RPMI7951 (cell line): ENCODE measurements at regions not wholly inside any gene's neighbourhood (a gene's known extent, or its start where the extent isn't known, plus 50 kb on each side); places are given as distances from the start of the nearest gene placed in this dataset.
A peak's percentile ranks its signal among the peaks of the same experiment; 100 is the strongest.

Source experiments
- DNase-seq: peaks from one replicate; pipeline ENCODE4 v3.0.0-alpha.2; 2012; ENCODE audit warnings: low read depth

DNA sequence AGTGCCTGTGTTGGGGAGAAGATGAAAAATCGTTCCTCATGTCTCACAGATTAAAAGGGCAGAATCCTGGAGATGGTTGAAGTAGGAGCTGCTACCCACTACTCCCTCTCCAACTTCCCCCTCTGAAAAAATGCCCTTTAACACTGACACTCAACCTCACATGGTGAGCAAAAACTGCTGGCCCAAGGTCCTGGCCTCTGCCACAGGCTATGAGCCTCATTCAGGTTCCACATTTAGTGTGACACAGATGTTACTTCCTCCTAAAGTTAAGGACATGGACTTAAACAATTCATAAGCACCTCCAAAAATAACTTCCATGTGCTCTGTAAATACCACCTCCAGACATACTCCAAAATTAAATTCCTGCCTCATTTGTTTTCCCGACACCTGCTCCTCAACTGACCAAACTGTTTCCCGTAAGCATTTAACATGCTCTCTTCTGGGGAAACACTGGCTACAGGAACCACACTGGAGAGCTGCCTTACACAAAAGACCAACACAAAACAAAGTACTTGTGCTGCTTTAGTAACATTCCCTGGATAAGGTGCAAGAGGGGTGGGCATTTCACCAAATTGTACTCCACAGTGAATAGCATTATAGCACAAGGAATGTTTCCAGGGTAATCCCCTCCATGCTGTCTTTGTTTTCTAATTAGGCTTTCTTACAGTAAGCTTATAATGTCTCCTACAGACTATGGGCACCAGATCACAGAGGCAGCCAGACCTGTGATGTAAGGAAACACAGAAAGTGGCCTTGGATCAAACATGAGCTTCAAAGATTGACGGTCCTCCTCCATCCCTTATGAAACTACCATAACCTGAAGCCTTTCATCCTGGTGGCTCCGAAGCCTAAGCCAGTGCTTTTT lies 57.0 kb downstream of the PHLDA1 start:
- no peak for DNase-seq

DNA sequence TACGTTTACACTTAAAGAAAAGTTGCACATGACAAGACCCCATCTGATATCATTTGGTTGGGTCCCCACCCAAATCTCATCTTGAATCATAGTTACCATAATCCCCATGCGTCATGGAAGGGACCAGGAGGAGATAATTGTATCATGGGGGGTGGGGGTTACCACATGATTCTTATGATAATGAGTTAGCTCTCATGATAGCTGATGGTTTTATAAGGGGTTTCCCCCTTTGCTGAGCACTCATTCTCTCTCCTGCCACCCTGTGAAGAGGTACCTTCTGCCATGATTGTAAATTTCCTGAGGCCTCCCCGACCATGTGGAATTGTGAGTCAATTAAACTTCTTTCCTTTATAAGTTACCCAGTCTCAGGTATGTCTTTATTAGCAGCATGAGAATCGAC lies 60.3 kb downstream of the PHLDA1 start:
- no peak for DNase-seq

DNA sequence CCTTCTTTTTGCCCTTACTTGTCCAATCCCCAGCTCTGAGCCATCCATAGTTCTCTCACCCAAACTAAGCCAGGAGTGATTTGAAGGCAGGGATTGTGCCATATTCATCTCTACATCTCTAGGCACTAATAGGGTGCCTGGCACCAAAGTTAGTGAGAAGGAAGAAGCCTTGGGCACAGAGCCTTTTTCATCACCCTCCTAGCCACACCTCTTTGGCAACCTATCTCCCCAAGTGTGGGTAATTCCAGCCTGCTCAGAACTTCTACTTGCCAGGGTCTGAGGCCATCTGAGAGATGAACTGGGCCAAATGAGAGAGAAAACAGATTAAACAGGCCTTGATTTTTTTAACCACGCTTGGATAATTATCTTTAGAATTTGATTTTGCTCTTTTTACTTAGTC lies 61.3 kb downstream of the PHLDA1 start:
- no peak for DNase-seq

DNA sequence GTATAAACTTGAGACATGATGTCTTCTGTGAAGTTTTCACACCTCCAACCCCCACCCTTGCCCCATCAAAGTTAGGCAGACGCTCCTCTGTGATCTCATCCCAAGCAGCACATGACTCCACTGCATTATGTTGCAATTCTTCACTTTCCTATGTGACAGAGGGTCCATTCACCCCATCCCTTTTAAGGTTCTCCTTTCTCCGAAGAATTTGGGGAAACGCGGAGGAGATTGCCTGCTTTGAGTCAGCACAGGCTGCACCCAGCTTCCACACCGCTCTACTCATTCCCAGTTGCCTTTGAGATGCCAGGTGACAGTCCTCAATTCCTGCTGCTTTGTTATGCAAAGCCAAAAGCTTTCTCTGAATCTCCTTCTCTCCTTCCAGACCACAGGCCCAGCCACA lies 61.8 kb downstream of the PHLDA1 start:
- no peak for DNase-seq

DNA sequence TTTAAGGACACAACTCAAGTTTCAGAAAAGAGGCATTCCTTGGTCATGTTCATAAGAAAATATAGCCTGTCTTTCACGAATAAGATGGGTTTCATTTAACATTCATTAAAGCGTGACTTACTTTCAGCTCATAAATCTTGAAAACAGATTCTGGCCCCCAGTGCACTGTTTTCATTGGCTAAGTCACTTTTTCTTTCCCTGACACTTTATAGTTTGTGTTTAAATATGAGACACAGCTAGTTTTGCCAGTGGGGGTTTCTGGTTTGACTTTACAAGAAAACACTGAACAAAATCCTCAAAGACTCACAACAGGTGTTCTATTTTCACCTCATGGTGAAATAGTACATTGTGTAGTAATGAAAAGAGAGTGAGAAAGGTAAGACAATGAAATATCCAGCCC lies 65.9 kb downstream of the PHLDA1 start:
- no peak for DNase-seq

GRCh38 chr12:75964150-75964549 lies 67.4 kb downstream of the PHLDA1 start:
- no peak for DNase-seq

GRCh38 chr12:75961878-75962277 lies 69.7 kb downstream of the PHLDA1 start:
- DNase-seq: no peak

DNA sequence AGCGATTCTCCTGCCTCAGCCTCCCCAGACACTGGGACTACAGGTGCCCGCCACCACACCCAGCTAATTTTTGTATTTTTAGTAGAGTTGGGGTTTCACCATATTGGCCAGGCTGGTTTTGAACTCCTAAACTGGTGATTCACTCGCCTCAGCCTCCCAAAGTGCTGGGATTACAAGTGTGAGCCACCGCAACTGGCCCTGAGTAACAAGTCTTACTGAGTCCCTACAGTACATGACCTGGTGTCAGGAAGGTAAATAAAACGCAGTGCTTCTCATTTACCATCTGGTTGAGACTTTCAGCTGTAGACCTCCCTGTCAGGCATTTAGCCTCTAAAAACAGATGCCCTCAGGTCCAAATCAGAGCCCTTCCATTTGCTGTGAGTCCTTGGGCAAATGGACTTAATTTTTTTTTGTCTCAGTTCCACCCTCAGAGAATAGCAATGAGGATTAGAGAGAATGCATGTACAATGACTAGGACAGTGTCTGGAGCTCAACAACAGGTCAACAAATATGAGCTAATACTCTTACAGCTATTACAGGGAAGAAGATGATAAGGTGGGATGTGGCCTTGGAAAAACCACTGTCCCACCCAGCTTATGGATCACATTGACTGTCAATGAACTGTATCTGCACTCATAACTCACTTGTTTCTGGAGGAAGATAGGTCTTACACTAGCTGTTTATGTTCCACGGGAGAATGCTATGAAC lies 70.5 kb downstream of the PHLDA1 start:
- DNase-seq: no peak

DNA sequence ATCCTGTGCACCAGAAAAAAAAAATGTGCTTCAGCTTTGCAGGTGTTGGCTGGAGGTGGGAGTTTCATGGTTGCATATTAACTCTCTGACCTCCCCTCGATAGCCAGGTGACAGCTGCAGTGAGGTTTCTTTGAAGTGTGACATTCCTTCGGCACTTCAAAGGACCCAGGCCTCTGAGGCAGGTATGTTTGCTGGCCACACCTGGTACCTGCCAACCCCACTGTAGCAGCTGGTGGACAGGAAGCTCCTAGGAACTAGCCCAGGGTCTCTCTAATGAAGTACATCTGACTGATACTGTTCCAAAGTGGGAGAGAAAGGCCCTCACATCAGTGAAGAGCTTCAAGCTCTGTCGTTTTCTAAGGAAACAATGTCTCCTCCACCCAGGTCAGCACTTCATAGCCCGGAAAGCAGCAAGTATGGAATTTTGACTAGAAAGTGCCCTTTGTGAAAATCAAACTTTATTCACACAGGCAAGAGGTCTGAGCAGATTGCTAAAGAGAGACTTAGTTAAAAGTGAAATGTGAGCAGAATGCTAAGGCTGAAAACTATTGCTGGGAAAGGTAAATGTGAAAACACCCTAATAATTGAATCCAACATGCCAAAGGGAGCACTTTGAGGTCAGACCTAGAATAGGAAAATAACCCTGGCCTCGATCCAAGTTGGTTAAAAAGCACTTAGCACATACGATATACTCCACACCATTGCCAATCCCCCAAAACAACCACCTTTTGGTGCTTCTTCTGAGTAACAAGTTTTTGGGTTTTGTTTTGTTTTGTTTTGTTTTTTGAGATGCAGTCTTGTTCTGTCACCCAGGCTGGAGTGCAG lies 71.3 kb downstream of the PHLDA1 start:
- DNase-seq: no peak

DNA sequence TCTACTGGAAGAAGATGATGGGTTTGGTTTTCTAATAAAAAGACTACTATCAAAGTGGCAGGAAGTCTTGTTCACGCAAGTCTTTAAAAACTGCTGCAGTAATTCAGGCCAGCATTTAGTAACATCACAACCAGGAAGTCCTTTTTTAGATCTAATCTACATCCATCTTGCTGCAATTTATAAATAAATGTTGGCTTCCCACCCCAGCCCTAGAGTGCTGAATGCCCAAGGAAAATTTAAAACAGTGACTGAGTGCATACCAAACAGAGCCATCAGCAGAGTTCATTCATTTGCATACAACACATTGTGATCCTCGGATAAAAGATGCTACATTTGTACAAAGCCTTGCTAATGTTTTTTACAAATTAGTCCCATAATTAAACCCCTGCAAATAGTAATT lies 72.1 kb downstream of the PHLDA1 start:
- peak; percentile 46 for DNase-seq

DNA sequence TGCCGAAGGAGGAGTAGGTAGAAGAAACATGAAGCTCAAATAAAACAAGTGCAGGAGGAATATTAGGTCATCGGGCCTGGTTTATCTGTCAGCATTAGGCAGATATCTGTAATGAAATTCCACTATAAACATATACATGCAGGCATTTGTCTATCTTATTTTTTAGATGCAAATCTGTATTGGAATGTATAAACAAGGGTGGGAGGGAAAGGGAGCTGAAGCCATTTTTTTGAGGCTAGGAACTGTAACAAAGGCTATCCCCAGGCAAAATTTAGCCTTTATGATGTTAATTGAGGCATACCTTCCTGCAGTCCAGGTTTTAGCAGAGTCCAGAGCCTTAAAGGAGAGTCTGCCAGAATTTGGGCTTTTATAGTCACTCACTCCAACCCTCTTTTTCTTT lies 72.5 kb downstream of the PHLDA1 start:
- DNase-seq: no peak

DNA sequence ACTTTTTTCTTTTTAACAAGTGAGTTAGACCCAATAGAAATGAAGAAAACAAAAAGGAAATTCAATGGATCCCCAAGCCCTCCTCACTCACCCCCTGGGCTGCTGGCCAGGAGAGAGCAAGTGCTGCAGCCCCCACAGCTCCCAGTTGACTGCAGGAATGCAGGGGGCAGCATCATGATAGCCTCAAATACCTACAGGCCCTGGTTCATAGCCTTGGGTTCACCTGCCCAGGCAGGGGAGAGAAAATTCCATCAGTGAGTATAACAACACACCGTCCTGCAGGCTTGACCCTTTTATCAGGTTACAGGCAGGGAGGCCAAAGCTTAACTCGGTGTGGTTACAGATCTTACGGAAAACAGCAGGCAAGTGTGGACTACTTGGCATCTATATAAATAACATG lies 76.3 kb downstream of the PHLDA1 start:
- DNase-seq: no peak

DNA sequence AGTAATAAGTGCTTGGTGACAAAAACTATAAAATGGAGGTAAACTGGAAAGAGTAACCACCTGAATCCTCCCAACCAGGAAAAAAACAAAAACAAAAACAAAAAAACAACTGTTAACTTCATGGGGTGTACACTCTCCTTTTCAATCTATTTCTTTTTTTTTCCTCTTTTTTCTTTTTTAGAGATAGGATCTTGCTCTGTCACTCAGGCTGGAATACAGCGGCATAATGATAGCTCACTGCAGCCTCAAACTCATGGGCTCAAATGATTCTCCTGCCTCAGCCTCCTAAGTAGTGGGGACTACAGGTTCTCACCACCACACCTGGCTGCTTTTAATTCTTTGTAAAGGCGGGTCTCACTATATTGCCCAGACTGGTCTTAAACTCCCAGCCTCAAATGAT lies 76.8 kb downstream of the PHLDA1 start:
- DNase-seq: no peak

GRCh38 chr12:75954041-75954440 lies 77.5 kb downstream of the PHLDA1 start:
- peak; percentile 96 for DNase-seq

GRCh38 chr12:75953312-75953906 lies 78.2 kb downstream of the PHLDA1 start:
- peak; percentile 71 for DNase-seq

DNA sequence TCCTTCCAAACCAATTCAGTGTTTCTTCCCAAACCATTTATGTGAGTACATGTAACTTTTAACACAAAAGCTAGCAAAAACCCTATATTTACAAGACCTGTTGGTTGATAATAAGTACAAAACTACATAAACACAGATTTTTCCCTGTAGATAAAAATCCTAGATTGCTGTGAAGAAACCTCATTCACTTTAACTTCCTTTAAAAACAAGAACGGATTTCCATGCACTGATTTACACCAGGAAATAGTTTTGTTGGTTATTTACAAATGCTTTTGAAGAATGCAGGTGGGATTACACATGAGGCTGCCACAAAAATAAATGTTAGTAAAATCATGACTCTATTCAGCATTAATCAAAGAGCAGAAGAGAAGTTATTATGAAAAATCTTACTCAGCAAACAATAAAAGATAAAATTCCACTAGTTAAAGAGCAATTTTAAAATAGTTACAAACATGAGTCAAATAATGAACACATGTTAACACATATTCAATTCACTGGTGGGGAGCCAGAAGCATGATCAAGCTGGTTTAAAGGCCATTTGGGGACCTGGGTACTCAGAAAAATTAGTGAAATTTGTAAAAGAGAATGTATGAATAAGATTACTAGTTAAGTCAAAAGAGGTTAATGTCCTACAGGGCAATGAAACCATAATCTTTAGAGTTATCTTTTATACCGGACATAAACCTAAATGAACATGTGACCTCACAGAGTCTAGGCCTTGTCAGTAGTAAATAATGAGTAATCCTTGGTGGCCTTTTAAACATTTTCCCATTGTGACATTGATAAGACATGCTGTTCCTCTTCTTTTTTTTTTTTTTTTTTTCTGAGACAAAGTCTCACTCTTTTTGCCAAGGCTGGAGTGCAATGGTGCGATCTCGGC lies 79.9 kb downstream of the PHLDA1 start:
- DNase-seq: peak; percentile 31

- no peak for DNase-seq
These were observed 84.3 kb downstream of the PHLDA1 start for GRCh38 chr12:75947156-75947723.

DNA sequence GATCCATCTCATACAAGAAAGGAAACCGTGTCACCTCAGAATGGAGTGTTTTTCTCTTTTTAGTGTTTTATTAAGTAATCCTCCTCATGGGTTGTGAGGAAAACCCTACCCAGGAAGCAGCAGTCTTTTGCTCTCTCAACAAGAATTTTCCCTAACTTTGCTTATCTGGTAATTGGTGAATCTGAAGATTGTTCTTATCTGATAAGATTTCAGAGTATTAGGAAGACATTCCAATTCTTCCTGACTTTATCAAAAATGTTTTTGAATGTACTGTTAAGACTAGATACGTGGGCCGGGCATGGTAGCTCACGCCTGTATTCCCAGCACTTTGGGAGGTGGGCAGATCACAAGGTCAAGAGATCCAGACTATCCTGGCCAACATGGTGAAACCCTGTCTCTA lies 86.0 kb downstream of the PHLDA1 start:
- DNase-seq: no peak

GRCh38 chr12:75944905-75945432 lies 86.6 kb downstream of the PHLDA1 start:
- DNase-seq: no peak
